Endothelial cell of umbilical vein (primary cell): ENCODE measurements at regions not wholly inside any gene's neighbourhood (a gene's known extent, or its start where the extent isn't known, plus 50 kb on each side); places are given as distances from the start of the nearest gene placed in this dataset.

Experiments used
- BruUV-seq: library from RNA; stranded (reverse); fragments of 400-500 nt; replicated peaks from 2 replicates; lab custom pipeline; 2021; lab: Mats Ljungman, UMichigan
- CTCF ChIA-PET: fragments of 300-600, 350-600 bp; sonication (Branson Sonifier 250); formaldehyde crosslinking; loops from one replicate; lab custom pipeline; 2021; ENCODE audit warnings: antibody characterized with exemption, inconsistent platforms; lab: Charles Lee
- POLR2A ChIA-PET: fragments of 300-600, 350-600 bp; sonication (Branson Sonifier 250); formaldehyde crosslinking; loops from one replicate; lab custom pipeline; 2021; ENCODE audit warnings: antibody characterized with exemption, inconsistent platforms; lab: Charles Lee
- DNase-seq: peaks from one replicate; pipeline ENCODE4 v3.0.0-alpha.2; 2011; ENCODE audit warnings: low read depth, low spot score
- FAIRE-seq: peaks from 2 replicates; lab custom pipeline; 2011; peaks lifted over from hg19 to GRCh38; lab: Jason Lieb, UNC
- H2AFZ ChIP-seq: 2 replicates; pipeline ENCODE4 v1.6.0; 2012; ENCODE audit warnings: low read depth, low read length, control low read depth, inconsistent platforms
- H3K27ac ChIP-seq: 2 replicates; pipeline ENCODE4 v1.5.1; 2011; ENCODE audit warnings: low read depth, mild to moderate bottlenecking, control low read depth, low read length, moderate library complexity; ENCODE audit not compliant: insufficient read depth
- H3K27me3 ChIP-seq, 2 experiments: 2 replicates each; pipeline versions ENCODE4 v1.6.0 to v1.6.1; 2011; ENCODE audit warnings: low read length in 2 of 2, mixed read lengths in 1 of 2; ENCODE audit not compliant: control insufficient read depth in 2 of 2, insufficient read depth in 2 of 2
- H3K36me3 ChIP-seq, 2 experiments: 2 replicates in 1 of 2; 3 replicates in 1 of 2; pipeline ENCODE4 v1.5.1; 2011; ENCODE audit warnings: low read length in 2 of 2, mild to moderate bottlenecking in 1 of 2, moderate library complexity in 1 of 2; ENCODE audit not compliant: control insufficient read depth in 2 of 2, insufficient read depth in 2 of 2; ENCODE audit errors: extremely low read depth in 1 of 2
- H3K4me1 ChIP-seq: 3 replicates; pipeline ENCODE4 v1.5.1; 2011; ENCODE audit warnings: mild to moderate bottlenecking, low read length; ENCODE audit not compliant: control insufficient read depth, insufficient read depth; ENCODE audit errors: extremely low read depth
- H3K4me2 ChIP-seq: 2 replicates; pipeline ENCODE4 v1.6.1; 2011; ENCODE audit warnings: low read length, control low read depth, mixed read lengths; ENCODE audit not compliant: insufficient read depth
- H3K4me3 ChIP-seq, 3 experiments: fragments of 200-600 bp in 1 of 3; sonication (generic), shearing (Covaris generic) in 1 of 3; replicated peaks in 1 of 3; 2 replicates each; pipeline ENCODE4 v1.5.1; 2011 to 2016; ENCODE audit warnings: control low read depth in 3 of 3, low read length in 3 of 3, mild to moderate bottlenecking in 2 of 3, inconsistent platforms in 1 of 3, low read depth in 1 of 3, moderate library complexity in 1 of 3; ENCODE audit not compliant: insufficient read depth in 1 of 3
- H3K79me2 ChIP-seq: 2 replicates; pipeline ENCODE4 v1.6.0; 2012; ENCODE audit warnings: low read length, inconsistent platforms; ENCODE audit not compliant: control insufficient read depth, insufficient read depth
- H3K9ac ChIP-seq: replicated peaks from 2 replicates; pipeline ENCODE3; 2011; ENCODE audit warnings: low read length, control low read depth; ENCODE audit not compliant: insufficient read depth; ENCODE audit errors: extremely low read depth
- H3K9me1 ChIP-seq: replicated peaks from 3 replicates; pipeline ENCODE4 v1.6.0; 2011; ENCODE audit warnings: mild to moderate bottlenecking, low read length; ENCODE audit not compliant: control insufficient read depth, insufficient read depth; ENCODE audit errors: extremely low read depth
- H3K9me3 ChIP-seq: replicated peaks from 2 replicates; pipeline ENCODE4 v1.5.1; 2012; ENCODE audit warnings: low read length, inconsistent platforms; ENCODE audit not compliant: control insufficient read depth, insufficient read depth
- H4K20me1 ChIP-seq: replicated peaks from 2 replicates; pipeline ENCODE3; 2011; ENCODE audit warnings: mild to moderate bottlenecking, low read length; ENCODE audit not compliant: control insufficient read depth, insufficient read depth; ENCODE audit errors: extremely low read depth
- CTCF ChIP-seq, 2 donors: IDR thresholded peaks; 1 replicate in 1 of 2; 2 replicates in 1 of 2; pipeline ENCODE4 v1.5.1; 2011; ENCODE audit warnings: low read length in 2 of 2, mild to moderate bottlenecking in 2 of 2, moderate library complexity in 2 of 2, control low read depth in 1 of 2, inconsistent platforms in 1 of 2, low read depth in 1 of 2; ENCODE audit not compliant: insufficient read depth in 1 of 2; ENCODE audit errors: extremely low read depth in 1 of 2
- EZH2 ChIP-seq: IDR thresholded peaks from 2 replicates; pipeline ENCODE4 v1.6.1; 2012; ENCODE audit warnings: borderline replicate concordance, low read depth, mild to moderate bottlenecking, moderate library complexity, low read length, inconsistent platforms; ENCODE audit not compliant: severe bottlenecking
- FOS ChIP-seq: IDR thresholded peaks from 2 replicates; pipeline ENCODE4 v1.6.1; 2011; ENCODE audit warnings: mild to moderate bottlenecking, low read length, moderate library complexity, borderline replicate concordance; ENCODE audit not compliant: insufficient read depth
- GATA2 ChIP-seq: IDR thresholded peaks from 2 replicates; pipeline ENCODE4 v1.7.0; 2011; ENCODE audit warnings: low read depth, mild to moderate bottlenecking, moderate library complexity, mixed read lengths, low read length; ENCODE audit not compliant: insufficient read length, insufficient read depth
- JUN ChIP-seq: IDR thresholded peaks from 2 replicates; pipeline ENCODE4 v1.6.1; 2011; ENCODE audit warnings: borderline replicate concordance, low read depth; ENCODE audit not compliant: insufficient read length, insufficient read depth
- MAX ChIP-seq: IDR thresholded peaks from 2 replicates; pipeline ENCODE4 v1.6.1; 2011; ENCODE audit not compliant: insufficient read depth, insufficient read length
- MYC ChIP-seq: IDR thresholded peaks from one replicate; pipeline ENCODE4 v1.6.1; 2011; ENCODE audit warnings: mild to moderate bottlenecking, low read depth, low read length
- POLR2A ChIP-seq: IDR thresholded peaks from 2 replicates; pipeline ENCODE4 v1.6.1; 2012; ENCODE audit warnings: low read depth, mild to moderate bottlenecking, control low read depth, low read length
- POLR2AphosphoS5 ChIP-seq: IDR thresholded peaks from 2 replicates; pipeline ENCODE4 v1.6.1; 2012; ENCODE audit warnings: low read depth, mild to moderate bottlenecking, control low read depth, low read length, moderate library complexity; ENCODE audit not compliant: insufficient read depth
- dilution Hi-C: fragments of 300-500 bp; cut with MboI; formaldehyde crosslinking; loops from one replicate; pipeline ENCODE4 v1.15.0; 2019; ENCODE audit warnings: low sequenced_read_pairs; ENCODE audit not compliant: extremely low pct_ligation_motif_present
- intact Hi-C: fragments of 100-400 bp; cut with micrococcal nuclease; formaldehyde crosslinking; loops from one replicate; pipeline ENCODE4 v1.10.0; 2022

GRCh38 chr3:139261754-139262586 is 81.8 kb upstream of the MRPS22 start:
- FAIRE-seq (no peak), DNase-seq (no peak)
- Histone ChIP-seq H3K36me3 (no peaks in the 10 kb centered on the region), H3K9ac (no peak overlapping the region), H3K27me3 (no peaks in the 10 kb centered on the region), H3K9me3 (no peaks in the 10 kb centered on the region), H3K4me2 (no peak overlapping the region), H3K9me1 (no peaks in the 10 kb centered on the region), H3K4me3 (no peak overlapping the region), H3K79me2 (no peaks in the 10 kb centered on the region), H3K27ac (no peak overlapping the region), H4K20me1 (no peaks in the 10 kb centered on the region), H3K4me1 (no peaks in the 10 kb centered on the region), H2AFZ (no peak overlapping the region)
- ChIA-PET POLR2A (no interaction called here), CTCF (no interaction called here)
- dilution Hi-C loops (no loop called here), intact Hi-C loops (no loop called here)
- BruUV-seq, result no TSS peak
- TF ChIP-seq JUN (no peak), POLR2AphosphoS5 (no peak), EZH2 (no peak), CTCF (IDR thresholded peaks at IDR 0.05; ENCODE audit: extremely low read depth in 1 of 2, insufficient read depth in 1 of 2, low read depth in 1 of 2, low read length in 2 of 2) (no peak), FOS (no peak), POLR2A (no peak), MAX (no peak), MYC (no peak), GATA2 (no peak)
